ENCODE measurements at regions not wholly inside any gene's neighbourhood (a gene's known extent, or its start where the extent isn't known, plus 50 kb on each side); places are given as distances from the start of the nearest gene placed in this dataset.
A peak's percentile ranks its signal among the peaks of the same experiment; 100 is the strongest.

GRCh38 chr13:31048521-31048920 is 113.2 kb downstream of the HSPH1 start:
- H3K9ac ChIP-seq (ENCODE audit: low read depth, low read length): no peak overlapping the region
- no peaks in the 10 kb centered on the region for H3K36me3 ChIP-seq (ENCODE audit: control insufficient read depth, insufficient read depth, low read length)
- H3K27me3 ChIP-seq (ENCODE audit: control insufficient read depth, insufficient read depth, low read length): no peaks in the 10 kb centered on the region
- H3K27ac ChIP-seq (ENCODE audit: low read depth, low read length): no peak overlapping the region
- no peaks in the 10 kb centered on the region for H3K9me3 ChIP-seq (ENCODE audit: control insufficient read depth, insufficient read depth, low read length)
- peaks cover 8% of the 10 kb centered on the region; the same call in 1 of the 2 replicates for H3K4me1 ChIP-seq (ENCODE audit: control insufficient read depth, insufficient read depth, low read length)
- no peak overlapping the region for H3K4me3 ChIP-seq (ENCODE audit: low read depth, low read length)

GRCh38 chr13:31046711-31047279 is 114.3 kb downstream of the TEX26 start:
- Histone ChIP-seq H3K9me3 (ENCODE audit: control insufficient read depth, insufficient read depth, low read length) (no peaks in the 10 kb centered on the region), H3K4me1 (ENCODE audit: control insufficient read depth, insufficient read depth, low read length) (peaks cover 6% of the 10 kb centered on the region; the same call in 1 of the 2 replicates), H3K9ac (ENCODE audit: low read depth, low read length) (no peak overlapping the region), H3K36me3 (ENCODE audit: control insufficient read depth, insufficient read depth, low read length) (no peaks in the 10 kb centered on the region), H3K27me3 (ENCODE audit: control insufficient read depth, insufficient read depth, low read length) (no peaks in the 10 kb centered on the region), H3K27ac (ENCODE audit: low read depth, low read length) (no peak overlapping the region), H3K4me3 (ENCODE audit: low read depth, low read length) (no peak overlapping the region)

- Histone ChIP-seq H3K36me3 (ENCODE audit: control insufficient read depth, insufficient read depth, low read length) (no peaks in the 10 kb centered on the region), H3K9me3 (ENCODE audit: control insufficient read depth, insufficient read depth, low read length) (no peaks in the 10 kb centered on the region), H3K4me1 (ENCODE audit: control insufficient read depth, insufficient read depth, low read length) (peaks cover 5% of the 10 kb centered on the region; the same call in 1 of the 2 replicates), H3K27me3 (ENCODE audit: control insufficient read depth, insufficient read depth, low read length) (no peaks in the 10 kb centered on the region), H3K9ac (ENCODE audit: low read depth, low read length) (no peak overlapping the region), H3K27ac (ENCODE audit: low read depth, low read length) (peak overlapping the region; percentile 64), H3K4me3 (ENCODE audit: low read depth, low read length) (no peak overlapping the region)
Measured at GRCh38 chr13:31045286-31046081, 113.0 kb downstream of the TEX26 start.

GRCh38 chr13:31044364-31045285 is 112.2 kb downstream of the TEX26 start:
- no peaks in the 10 kb centered on the region for H3K36me3 ChIP-seq (ENCODE audit: control insufficient read depth, insufficient read depth, low read length)
- no peaks in the 10 kb centered on the region for H3K9me3 ChIP-seq (ENCODE audit: control insufficient read depth, insufficient read depth, low read length)
- no peaks in the 10 kb centered on the region for H3K27me3 ChIP-seq (ENCODE audit: control insufficient read depth, insufficient read depth, low read length)
- H3K4me3 ChIP-seq (ENCODE audit: low read depth, low read length): no peak overlapping the region
- peaks cover 5% of the 10 kb centered on the region; the same call in 1 of the 2 replicates for H3K4me1 ChIP-seq (ENCODE audit: control insufficient read depth, insufficient read depth, low read length)
- no peak overlapping the region for H3K27ac ChIP-seq (ENCODE audit: low read depth, low read length)
- H3K9ac ChIP-seq (ENCODE audit: low read depth, low read length): no peak overlapping the region

GRCh38 chr13:31043957-31044356 is 111.5 kb downstream of the TEX26 start:
- H3K4me1 ChIP-seq (ENCODE audit: control insufficient read depth, insufficient read depth, low read length): peaks cover 5% of the 10 kb centered on the region; the same call in 1 of the 2 replicates
- no peak overlapping the region for H3K4me3 ChIP-seq (ENCODE audit: low read depth, low read length)
- no peak overlapping the region for H3K9ac ChIP-seq (ENCODE audit: low read depth, low read length)

GRCh38 chr13:31042481-31043165 is 110.2 kb downstream of the TEX26 start:
- Histone ChIP-seq H3K9me3 (ENCODE audit: control insufficient read depth, insufficient read depth, low read length) (no peaks in the 10 kb centered on the region), H3K27ac (ENCODE audit: low read depth, low read length) (no peak overlapping the region), H3K4me3 (ENCODE audit: low read depth, low read length) (no peak overlapping the region), H3K9ac (ENCODE audit: low read depth, low read length) (no peak overlapping the region), H3K36me3 (ENCODE audit: control insufficient read depth, insufficient read depth, low read length) (no peaks in the 10 kb centered on the region), H3K27me3 (ENCODE audit: control insufficient read depth, insufficient read depth, low read length) (no peaks in the 10 kb centered on the region), H3K4me1 (ENCODE audit: control insufficient read depth, insufficient read depth, low read length) (peaks cover 5% of the 10 kb centered on the region; the same call in 1 of the 2 replicates)

More at GRCh38 chr13:31043957-31044356, 111.5 kb downstream of the TEX26 start:
- Histone ChIP-seq H3K9me3 (ENCODE audit: control insufficient read depth, insufficient read depth, low read length) (no peaks in the 10 kb centered on the region), H3K27me3 (ENCODE audit: control insufficient read depth, insufficient read depth, low read length) (no peaks in the 10 kb centered on the region), H3K27ac (ENCODE audit: low read depth, low read length) (no peak overlapping the region), H3K36me3 (ENCODE audit: control insufficient read depth, insufficient read depth, low read length) (no peaks in the 10 kb centered on the region)

- Histone ChIP-seq H3K9ac (ENCODE audit: low read depth, low read length) (no peak overlapping the region), H3K27me3 (ENCODE audit: control insufficient read depth, insufficient read depth, low read length) (no peaks in the 10 kb centered on the region), H3K9me3 (ENCODE audit: control insufficient read depth, insufficient read depth, low read length) (no peaks in the 10 kb centered on the region), H3K4me3 (ENCODE audit: low read depth, low read length) (no peak overlapping the region), H3K27ac (ENCODE audit: low read depth, low read length) (no peak overlapping the region), H3K36me3 (ENCODE audit: control insufficient read depth, insufficient read depth, low read length) (no peaks in the 10 kb centered on the region), H3K4me1 (ENCODE audit: control insufficient read depth, insufficient read depth, low read length) (peaks cover 4% of the 10 kb centered on the region; the same call in 1 of the 2 replicates)
Measured at GRCh38 chr13:31042049-31042448, 109.6 kb downstream of the TEX26 start.

- Histone ChIP-seq H3K9me3 (ENCODE audit: control insufficient read depth, insufficient read depth, low read length) (no peaks in the 10 kb centered on the region), H3K36me3 (ENCODE audit: control insufficient read depth, insufficient read depth, low read length) (no peaks in the 10 kb centered on the region), H3K4me3 (ENCODE audit: low read depth, low read length) (no peak overlapping the region), H3K4me1 (ENCODE audit: control insufficient read depth, insufficient read depth, low read length) (no peaks in the 10 kb centered on the region), H3K9ac (ENCODE audit: low read depth, low read length) (no peak overlapping the region), H3K27ac (ENCODE audit: low read depth, low read length) (no peak overlapping the region), H3K27me3 (ENCODE audit: control insufficient read depth, insufficient read depth, low read length) (no peaks in the 10 kb centered on the region)
Measured at GRCh38 chr13:31038834-31039552, 106.5 kb downstream of the TEX26 start.

- Histone ChIP-seq H3K4me1 (ENCODE audit: control insufficient read depth, insufficient read depth, low read length) (no peaks in the 10 kb centered on the region), H3K27ac (ENCODE audit: low read depth, low read length) (no peak overlapping the region), H3K9ac (ENCODE audit: low read depth, low read length) (no peak overlapping the region), H3K4me3 (ENCODE audit: low read depth, low read length) (no peak overlapping the region), H3K27me3 (ENCODE audit: control insufficient read depth, insufficient read depth, low read length) (no peaks in the 10 kb centered on the region), H3K36me3 (ENCODE audit: control insufficient read depth, insufficient read depth, low read length) (no peaks in the 10 kb centered on the region), H3K9me3 (ENCODE audit: control insufficient read depth, insufficient read depth, low read length) (no peaks in the 10 kb centered on the region)
Measured at GRCh38 chr13:31037874-31038500, 105.5 kb downstream of the TEX26 start.

Measured in HUES48 (cell line).